Thoracic aorta (tissue), 2 donors: ENCODE measurements at regions not wholly inside any gene's neighbourhood (a gene's known extent, or its start where the extent isn't known, plus 50 kb on each side); places are given as distances from the start of the nearest gene placed in this dataset.

ENCODE experiments used
- ATAC-seq: fragments of 150-250 bp; one replicate; pipeline ENCODE4 v1.8.0; 2017; ENCODE audit warnings: low read depth; ENCODE audit not compliant: insufficient number of reproducible peaks, low FRiP score
- DNase-seq: peaks from one replicate; pipeline ENCODE4 v3.0.0-alpha.2; 2020; ENCODE audit warnings: low spot score
- H3K27ac ChIP-seq, 2 donors: fragments of 200-600 bp; sonication (generic); 1 replicate in 1 of 2; 2 replicates in 1 of 2; pipeline ENCODE4 v1.5.1; 2016; ENCODE audit warnings: mild to moderate bottlenecking in 2 of 2, moderate library complexity in 2 of 2
- H3K27me3 ChIP-seq: fragments of 200-600 bp; sonication (generic); replicated peaks from 2 replicates; pipeline ENCODE4 v1.6.0; 2016; ENCODE audit warnings: mild to moderate bottlenecking; ENCODE audit not compliant: insufficient read depth
- H3K36me3 ChIP-seq: fragments of 200-600 bp; sonication (generic); one replicate; pipeline ENCODE4 v1.5.1; 2016
- H3K4me1 ChIP-seq, 2 donors: fragments of 200-600 bp; sonication (generic); 1 replicate in 1 of 2; 2 replicates in 1 of 2; pipeline versions ENCODE4 v1.5.1 to v1.6.0; 2016; ENCODE audit warnings: low read depth in 2 of 2, mild to moderate bottlenecking in 1 of 2; ENCODE audit not compliant: control insufficient read depth in 1 of 2
- H3K4me3 ChIP-seq: fragments of 200-600 bp; sonication (generic); 2 replicates; pipeline ENCODE4 v1.5.1; 2016; ENCODE audit warnings: mild to moderate bottlenecking
- H3K9me3 ChIP-seq: fragments of 200-600 bp; sonication (generic); 2 replicates; pipeline ENCODE4 v1.5.1; 2016
- CTCF ChIP-seq: fragments of 200-600 bp; sonication (generic); IDR thresholded peaks from one replicate; pipeline ENCODE4 v1.5.1; 2019; ENCODE audit warnings: antibody characterized with exemption

- no peak for DNase-seq
These were observed 113.2 kb downstream of the HERPUD2 start for GRCh38 chr7:35581605-35582210.

GRCh38 chr7:35576031-35576573, 118.8 kb downstream of the HERPUD2 start:
- Histone ChIP-seq H3K27ac (no peak overlapping the region), H3K9me3 (no peaks in the 10 kb centered on the region)
- no peak for DNase-seq

More at GRCh38 chr7:35581605-35582210, 113.2 kb downstream of the HERPUD2 start:
- Histone ChIP-seq H3K4me3 (no peak overlapping the region), H3K9me3 (no peaks in the 10 kb centered on the region), H3K27me3 (no peaks in the 10 kb centered on the region), H3K36me3 (no peaks in the 10 kb centered on the region), H3K4me1 (no peaks in the 10 kb centered on the region), H3K27ac (no peak overlapping the region)
- ATAC-seq: no peak
- TF ChIP-seq CTCF: no peak

GRCh38 chr7:35571611-35572240, 123.2 kb downstream of the HERPUD2 start:
- H3K9me3 ChIP-seq: no peaks in the 10 kb centered on the region
- DNase-seq (no peak), ATAC-seq (no peak)
- H3K27ac ChIP-seq: no peak overlapping the region
- TF ChIP-seq CTCF: no peak
- no peaks in the 10 kb centered on the region for H3K4me1 ChIP-seq
- H3K36me3 ChIP-seq: no peaks in the 10 kb centered on the region
- H3K4me3 ChIP-seq: no peak overlapping the region
- H3K27me3 ChIP-seq: no peaks in the 10 kb centered on the region

More at GRCh38 chr7:35576031-35576573, 118.8 kb downstream of the HERPUD2 start:
- TF ChIP-seq CTCF: no peak
- H3K4me3 ChIP-seq: no peak overlapping the region
- H3K4me1 ChIP-seq: no peaks in the 10 kb centered on the region
- ATAC-seq: no peak
- no peaks in the 10 kb centered on the region for H3K36me3 ChIP-seq
- no peaks in the 10 kb centered on the region for H3K27me3 ChIP-seq

DNA sequence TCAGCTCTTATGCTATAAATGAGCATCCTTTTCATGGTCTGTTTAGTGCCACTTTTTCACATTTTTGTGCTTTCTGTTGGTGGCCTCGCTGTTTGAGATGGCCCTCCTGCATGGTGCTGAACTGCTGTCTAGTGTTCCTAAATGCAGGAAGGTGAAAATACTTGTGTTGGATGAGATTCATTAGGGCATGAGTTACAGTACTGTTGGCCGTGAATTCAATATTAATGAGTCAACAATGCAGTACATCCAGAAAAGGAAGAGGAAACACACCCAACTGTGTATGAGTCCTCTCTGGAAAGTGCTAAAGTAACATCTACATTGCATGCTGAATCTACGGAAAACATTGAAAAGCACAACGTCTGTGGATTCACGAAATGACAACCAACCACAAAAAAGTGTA, 124.0 kb downstream of the HERPUD2 start:
- Histone ChIP-seq H3K4me3 (no peak overlapping the region), H3K27me3 (no peaks in the 10 kb centered on the region), H3K36me3 (no peaks in the 10 kb centered on the region), H3K27ac (no peak overlapping the region), H3K4me1 (no peaks in the 10 kb centered on the region), H3K9me3 (no peaks in the 10 kb centered on the region)
- TF ChIP-seq CTCF: no peak
- DNase-seq: no peak
- ATAC-seq: no peak

GRCh38 chr7:35565927-35566326, 129.0 kb downstream of the HERPUD2 start:
- H3K27me3 ChIP-seq: no peaks in the 10 kb centered on the region
- no peaks in the 10 kb centered on the region for H3K36me3 ChIP-seq
- H3K9me3 ChIP-seq: no peaks in the 10 kb centered on the region
- no peak for ATAC-seq
- H3K27ac ChIP-seq: no peak overlapping the region
- no peak overlapping the region for H3K4me3 ChIP-seq
- no peak for TF ChIP-seq CTCF
- H3K4me1 ChIP-seq: no peaks in the 10 kb centered on the region
- no peak for DNase-seq
